ENCODE measurements at regions not wholly inside any gene's neighbourhood (a gene's known extent, or its start where the extent isn't known, plus 50 kb on each side); places are given as distances from the start of the nearest gene placed in this dataset.
A peak's percentile ranks its signal among the peaks of the same experiment; 100 is the strongest.
"Not testable (repeated sequence)": the region's sequence is repeated elsewhere in the genome, so short reads cannot be mapped to it uniquely, and the experiment has no call there.

DNA sequence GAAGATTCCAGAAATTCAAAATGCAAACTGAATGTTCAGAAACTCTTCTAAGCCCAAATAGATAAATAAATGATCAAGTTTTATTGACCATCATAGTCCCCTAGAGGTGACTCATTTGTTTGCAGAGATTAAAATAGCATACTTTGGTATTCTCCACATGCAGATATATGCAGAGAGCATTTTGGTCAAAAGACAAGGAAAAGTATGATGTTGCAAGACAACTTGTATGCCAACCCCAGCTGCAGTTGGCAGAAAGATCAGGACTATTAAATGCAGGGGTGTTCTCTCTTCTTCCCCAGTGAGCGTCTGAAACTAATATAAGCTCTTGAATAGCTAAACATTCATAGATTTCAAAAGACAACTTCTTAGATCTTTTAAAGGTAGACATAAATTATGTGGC lies 404.9 kb downstream of the LTN1 start:
- ChIA-PET POLR2A (ENCODE audit: low non-redundant PET) (no interaction called here), CTCF (no interaction called here)
- peak; percentile 6 for DNase-seq (ENCODE audit: low spot score)
- TF ChIP-seq, protein P1, sequence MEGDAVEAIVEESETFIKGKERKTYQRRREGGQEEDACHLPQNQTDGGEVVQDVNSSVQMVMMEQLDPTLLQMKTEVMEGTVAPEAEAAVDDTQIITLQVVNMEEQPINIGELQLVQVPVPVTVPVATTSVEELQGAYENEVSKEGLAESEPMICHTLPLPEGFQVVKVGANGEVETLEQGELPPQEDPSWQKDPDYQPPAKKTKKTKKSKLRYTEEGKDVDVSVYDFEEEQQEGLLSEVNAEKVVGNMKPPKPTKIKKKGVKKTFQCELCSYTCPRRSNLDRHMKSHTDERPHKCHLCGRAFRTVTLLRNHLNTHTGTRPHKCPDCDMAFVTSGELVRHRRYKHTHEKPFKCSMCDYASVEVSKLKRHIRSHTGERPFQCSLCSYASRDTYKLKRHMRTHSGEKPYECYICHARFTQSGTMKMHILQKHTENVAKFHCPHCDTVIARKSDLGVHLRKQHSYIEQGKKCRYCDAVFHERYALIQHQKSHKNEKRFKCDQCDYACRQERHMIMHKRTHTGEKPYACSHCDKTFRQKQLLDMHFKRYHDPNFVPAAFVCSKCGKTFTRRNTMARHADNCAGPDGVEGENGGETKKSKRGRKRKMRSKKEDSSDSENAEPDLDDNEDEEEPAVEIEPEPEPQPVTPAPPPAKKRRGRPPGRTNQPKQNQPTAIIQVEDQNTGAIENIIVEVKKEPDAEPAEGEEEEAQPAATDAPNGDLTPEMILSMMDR (conservative IDR thresholded peaks at IDR 0.05; ENCODE audit: low read depth): no peak
- H3K27ac ChIP-seq: no peak overlapping the region

DNA sequence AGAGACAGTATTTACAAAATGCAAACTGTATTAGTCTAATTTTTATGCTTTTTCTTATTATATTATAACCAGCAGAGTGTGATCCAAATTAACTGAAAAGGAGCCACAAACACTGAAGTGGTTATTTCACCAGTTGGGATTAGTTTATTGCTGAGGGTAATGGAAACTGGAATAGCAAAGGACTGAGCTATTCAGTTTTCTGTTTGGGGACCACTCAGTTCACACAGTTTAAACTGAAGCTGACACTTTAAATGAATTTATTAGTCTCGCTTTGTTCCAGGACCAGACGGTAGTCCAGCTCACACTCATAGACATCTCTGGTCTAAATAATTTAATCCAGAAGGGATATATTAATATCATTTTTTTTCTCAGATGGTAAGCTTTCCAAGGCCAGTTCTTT lies 410.7 kb downstream of the LTN1 start:
- POLR2A ChIA-PET (ENCODE audit: low non-redundant PET): no interaction called here
- CTCF ChIA-PET: interaction anchor here (0.8 kb wide), 1 partner anchor 373 kb away, joined by 3 read pairs; no protein-coding TSS in a partner anchor
- no peak overlapping the region for H3K27ac ChIP-seq
- no peak for DNase-seq (ENCODE audit: low spot score)
- TF ChIP-seq, protein P1 (conservative IDR thresholded peaks at IDR 0.05; ENCODE audit: low read depth): no peak

DNA sequence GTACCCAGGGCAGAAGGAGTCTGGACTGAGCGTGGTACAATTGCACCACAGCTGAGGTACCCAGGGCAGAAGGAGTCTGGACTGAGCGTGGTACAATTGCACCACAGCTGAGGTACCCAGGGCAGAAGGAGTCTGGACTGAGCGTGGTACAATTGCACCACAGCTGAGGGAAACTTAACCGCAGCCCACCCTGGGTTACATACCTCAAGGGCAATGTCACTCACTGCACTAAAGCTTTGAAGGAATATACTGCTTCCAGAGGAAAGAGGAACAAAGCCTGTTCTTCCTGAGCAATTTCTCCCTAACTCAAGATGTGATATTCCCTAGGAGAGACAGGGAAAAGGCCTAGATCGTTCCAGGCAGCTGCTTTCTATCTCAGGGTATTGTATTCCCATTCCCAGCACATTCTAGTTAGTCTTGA lies 411.4 kb downstream of the LTN1 start:
- CTCF ChIA-PET: interaction anchor here (0.6 to 0.8 kb wide), 2 partner anchors 372 to 598 kb away, joined by 3 read pairs; no protein-coding TSS in a partner anchor
- H3K27ac ChIP-seq; DNase-seq (ENCODE audit: low spot score); POLR2A ChIA-PET (ENCODE audit: low non-redundant PET): not testable (repeated sequence)

DNA sequence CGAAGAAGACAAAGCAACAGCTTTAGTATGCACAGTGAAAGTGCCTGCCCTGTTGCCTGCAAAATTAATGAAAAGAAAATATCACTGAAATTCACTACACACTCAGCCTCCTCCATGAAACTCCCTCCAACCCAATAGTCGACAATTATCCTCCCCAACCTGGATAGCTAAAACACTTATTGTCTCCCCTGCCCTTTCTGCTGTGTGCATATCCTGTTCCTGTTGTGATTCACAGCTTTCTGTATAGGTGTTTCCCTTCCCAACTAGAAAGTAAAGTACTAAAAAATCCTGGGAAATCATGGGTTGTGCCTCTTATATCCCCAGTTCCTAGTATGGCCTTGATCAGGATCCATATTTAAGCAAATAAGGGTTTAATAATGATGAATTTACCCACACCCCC lies 412.1 kb downstream of the LTN1 start:
- no peak overlapping the region for H3K27ac ChIP-seq
- CTCF ChIA-PET: no interaction called here
- TF ChIP-seq, protein P1 (conservative IDR thresholded peaks at IDR 0.05; ENCODE audit: low read depth): no peak

DNA sequence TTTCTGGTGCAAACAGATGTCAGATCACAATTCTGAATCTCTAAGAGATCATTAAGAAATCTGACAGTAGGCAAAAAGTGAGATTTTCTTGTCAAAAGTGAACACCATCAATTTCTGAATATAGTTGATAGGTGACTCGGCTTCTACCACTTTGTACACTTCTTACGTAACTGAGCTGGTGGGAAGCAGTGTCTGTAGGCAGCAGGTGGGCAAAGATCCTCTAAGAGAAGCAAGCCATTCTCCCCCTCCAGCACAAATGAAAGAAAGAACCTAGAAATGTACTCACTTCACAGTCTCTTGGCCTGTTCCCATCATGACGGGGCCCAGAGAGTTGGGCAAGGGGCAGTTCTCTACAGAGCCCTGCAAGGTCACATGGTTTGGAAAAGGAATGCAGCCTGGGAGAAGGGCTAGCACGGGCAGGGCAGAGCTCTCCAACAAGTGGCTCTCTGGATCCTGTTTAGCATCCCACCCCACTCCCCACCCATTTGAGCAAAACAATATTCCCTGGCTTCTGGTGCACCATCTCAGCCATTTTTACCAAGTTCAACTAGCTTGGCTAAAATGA lies 412.6 kb downstream of the LTN1 start:
- POLR2A ChIA-PET (ENCODE audit: low non-redundant PET): no interaction called here
- CTCF ChIA-PET: no interaction called here
- TF ChIP-seq, protein P1 (conservative IDR thresholded peaks at IDR 0.05; ENCODE audit: low read depth): no peak

More for the DNA sequence above, 412.1 kb downstream of the LTN1 start:
- POLR2A ChIA-PET (ENCODE audit: low non-redundant PET): no interaction called here
- DNase-seq (ENCODE audit: low spot score): no peak

DNA sequence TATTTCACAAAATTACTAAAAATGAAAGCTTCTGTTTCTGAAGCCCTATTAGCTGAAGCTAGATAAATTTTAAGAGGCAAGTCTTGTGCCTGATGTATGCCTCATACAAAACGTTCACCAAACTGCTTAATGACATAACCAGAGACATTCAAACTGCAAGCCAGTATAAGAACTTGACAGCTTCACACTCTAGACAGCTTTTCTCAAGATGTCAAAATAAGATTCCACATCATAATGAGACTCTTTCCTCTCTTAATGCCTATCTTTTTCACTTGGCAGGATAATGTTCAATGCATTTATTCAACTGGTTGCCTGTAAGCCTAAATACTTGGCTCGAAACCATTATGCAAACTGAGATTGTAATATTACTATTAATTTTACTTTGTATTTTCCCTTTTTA lies 424.0 kb downstream of the LTN1 start:
- no peak overlapping the region for H3K27ac ChIP-seq
- ChIA-PET POLR2A (ENCODE audit: low non-redundant PET) (no interaction called here), CTCF (no interaction called here)
- no peak for DNase-seq (ENCODE audit: low spot score)
- TF ChIP-seq, protein P1 (conservative IDR thresholded peaks at IDR 0.05; ENCODE audit: low read depth): no peak

More for the DNA sequence above, 412.6 kb downstream of the LTN1 start:
- DNase-seq (ENCODE audit: low spot score): no peak
- H3K27ac ChIP-seq: no peak overlapping the region

DNA sequence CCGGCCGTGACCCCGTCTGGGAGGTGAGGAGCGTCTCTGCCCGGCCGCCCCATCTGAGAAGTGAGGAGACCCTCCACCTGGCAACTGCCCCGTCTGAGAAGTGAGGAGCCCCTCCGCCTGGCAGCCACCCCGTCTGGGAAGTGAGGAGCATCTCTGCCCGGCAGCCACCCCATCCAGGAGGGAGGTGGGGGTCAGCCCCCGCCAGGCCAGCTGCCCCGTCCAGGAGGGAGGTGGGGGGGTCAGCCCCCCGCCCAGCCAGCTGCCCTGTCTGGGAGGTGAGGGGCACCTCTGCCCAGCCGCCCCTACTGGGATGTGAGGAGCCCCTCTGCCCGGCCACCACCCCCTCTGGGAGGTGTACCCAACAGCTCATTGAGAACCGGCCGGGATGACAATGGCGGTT lies 428.7 kb downstream of the LTN1 start:
- CTCF ChIA-PET; H3K27ac ChIP-seq; POLR2A ChIA-PET (ENCODE audit: low non-redundant PET): not testable (repeated sequence)

DNA sequence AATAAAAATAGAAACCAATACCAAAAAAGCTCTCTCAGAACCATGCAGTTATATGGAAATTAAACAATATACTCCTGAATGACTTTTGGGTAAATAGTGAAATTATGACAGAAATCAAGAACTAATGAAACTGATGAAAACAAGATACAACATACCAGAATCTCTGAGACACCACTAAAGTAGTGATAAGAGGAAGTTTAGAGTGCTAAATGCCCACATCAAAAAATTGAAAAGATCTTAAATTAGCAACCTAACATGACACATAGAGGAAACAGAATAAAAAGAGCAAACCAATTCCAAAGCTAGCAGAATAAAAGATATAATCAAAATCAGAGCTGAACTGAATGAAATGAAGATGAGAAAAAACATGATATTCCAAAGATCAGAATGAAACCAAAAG lies 430.9 kb downstream of the LTN1 start:
- POLR2A ChIA-PET (ENCODE audit: low non-redundant PET): no interaction called here
- CTCF ChIA-PET: interaction anchor here (0.7 kb wide), 1 partner anchor 105 kb away, joined by 4 read pairs; no protein-coding TSS in a partner anchor
- DNase-seq (ENCODE audit: low spot score): no peak
- TF ChIP-seq, protein P1 (conservative IDR thresholded peaks at IDR 0.05; ENCODE audit: low read depth): no peak
- H3K27ac ChIP-seq: no peak overlapping the region

More for the DNA sequence above, 428.7 kb downstream of the LTN1 start:
- DNase-seq (ENCODE audit: low spot score): not testable (repeated sequence)

Measured in RWPE1 (cell line).